Effector memory CD4-positive, alpha-beta T cell (primary cell): ENCODE measurements at regions not wholly inside any gene's neighbourhood (a gene's known extent, or its start where the extent isn't known, plus 50 kb on each side); places are given as distances from the start of the nearest gene placed in this dataset.
"Not testable (repeated sequence)": the region's sequence is repeated elsewhere in the genome, so short reads cannot be mapped to it uniquely, and the experiment has no call there.

Source experiments
- DNase-seq, 3 donors: peaks; one replicate each; pipeline ENCODE4 v3.0.0-alpha.2; 2020
- H3K27ac ChIP-seq: 2 replicates; pipeline ENCODE4 v1.7.0; 2013; ENCODE audit warnings: mild to moderate bottlenecking, low read length, moderate library complexity; ENCODE audit not compliant: insufficient read depth, poor library complexity, severe bottlenecking
- H3K27me3 ChIP-seq: replicated peaks from 2 replicates; pipeline ENCODE4 v1.7.0; 2013; ENCODE audit warnings: mild to moderate bottlenecking, low read length; ENCODE audit not compliant: insufficient read depth, control insufficient read depth, poor library complexity, severe bottlenecking
- H3K36me3 ChIP-seq: 2 replicates; pipeline ENCODE4 v1.7.0; 2013; ENCODE audit warnings: mild to moderate bottlenecking, low read length, moderate library complexity; ENCODE audit not compliant: control insufficient read depth, insufficient read depth
- H3K4me1 ChIP-seq: 2 replicates; pipeline ENCODE4 v1.7.0; 2013; ENCODE audit warnings: low read length, mild to moderate bottlenecking; ENCODE audit not compliant: control insufficient read depth, insufficient read depth, poor library complexity, severe bottlenecking
- H3K4me3 ChIP-seq: 2 replicates; pipeline ENCODE4 v1.7.0; 2013; ENCODE audit warnings: low read length, low read depth, mild to moderate bottlenecking; ENCODE audit not compliant: insufficient read depth, poor library complexity, severe bottlenecking
- H3K9me3 ChIP-seq: 2 replicates; pipeline ENCODE4 v1.7.0; 2013; ENCODE audit warnings: mild to moderate bottlenecking, low read length, moderate library complexity; ENCODE audit not compliant: control insufficient read depth

DNA sequence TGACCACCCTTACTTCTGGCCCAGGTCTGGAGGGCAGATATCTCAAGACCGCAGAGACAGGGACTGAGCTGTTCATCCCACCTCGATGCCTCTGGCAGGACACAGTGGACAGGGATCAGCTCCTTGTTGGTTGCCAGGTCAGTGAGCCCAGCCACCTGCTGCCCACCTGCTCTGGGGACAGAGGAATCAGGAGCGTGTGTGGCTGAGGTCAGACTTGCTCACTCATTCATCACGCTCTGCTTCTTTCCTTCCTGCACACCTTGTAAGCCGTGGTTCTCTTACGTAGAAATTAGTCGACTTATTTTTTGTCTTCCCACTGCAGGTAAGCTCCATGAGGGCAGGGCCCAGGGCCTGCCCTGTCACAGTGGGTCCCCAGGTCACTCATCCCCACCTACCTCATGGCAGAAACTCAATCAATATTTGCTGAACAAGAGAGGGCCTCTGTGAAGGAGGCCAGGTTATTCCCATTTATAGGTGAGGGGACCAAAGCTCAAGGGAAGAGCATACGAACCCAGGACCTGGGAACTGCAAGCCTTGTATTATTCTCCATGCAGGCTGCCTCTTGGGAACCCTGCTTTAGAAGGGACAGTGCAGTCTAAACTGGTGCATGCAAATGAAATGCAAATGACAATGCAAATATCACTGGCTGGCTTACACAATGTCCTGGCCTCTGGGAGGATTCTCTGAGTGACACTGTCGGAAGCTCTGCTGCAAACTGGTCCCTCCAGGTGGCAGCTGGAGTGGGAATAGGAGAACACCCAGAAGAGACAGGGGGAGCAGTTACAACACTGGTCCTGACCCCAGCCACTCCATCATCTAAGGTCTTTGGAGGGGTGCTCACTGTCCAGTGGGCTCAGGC is 58.4 kb upstream of the PAX7 start:
- Histone ChIP-seq H3K27me3 (no peaks in the 10 kb centered on the region), H3K9me3 (no peaks in the 10 kb centered on the region), H3K27ac (no peak overlapping the region), H3K4me3 (no peak overlapping the region), H3K36me3 (no peaks in the 10 kb centered on the region), H3K4me1 (no peaks in the 10 kb centered on the region)
- no peak for DNase-seq

DNA sequence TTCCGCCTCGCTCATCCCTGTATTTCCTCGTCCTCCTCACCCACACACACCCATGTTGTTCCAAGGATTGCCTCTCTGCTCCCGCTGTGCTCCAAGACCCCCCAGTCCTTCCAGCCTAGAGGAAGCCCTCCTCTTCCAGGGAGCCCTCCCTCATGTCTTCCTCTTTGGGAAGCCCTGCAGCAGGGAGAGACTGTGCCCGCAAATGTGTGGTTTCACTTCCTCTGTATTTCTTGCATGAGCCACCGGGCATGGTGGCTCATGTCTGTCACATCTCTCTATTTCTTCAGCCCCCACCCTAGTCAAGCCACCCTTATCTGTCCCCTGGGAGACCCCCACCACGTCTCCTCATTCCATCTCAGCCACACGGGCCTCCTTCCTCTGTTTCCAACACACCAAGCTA is 57.5 kb upstream of the PAX7 start:
- H3K4me1 ChIP-seq = no peaks in the 10 kb centered on the region
- no peaks in the 10 kb centered on the region for H3K27me3 ChIP-seq
- no peak for DNase-seq
- no peak overlapping the region for H3K27ac ChIP-seq
- no peaks in the 10 kb centered on the region for H3K36me3 ChIP-seq
- H3K9me3 ChIP-seq = no peaks in the 10 kb centered on the region
- no peak overlapping the region for H3K4me3 ChIP-seq

DNA sequence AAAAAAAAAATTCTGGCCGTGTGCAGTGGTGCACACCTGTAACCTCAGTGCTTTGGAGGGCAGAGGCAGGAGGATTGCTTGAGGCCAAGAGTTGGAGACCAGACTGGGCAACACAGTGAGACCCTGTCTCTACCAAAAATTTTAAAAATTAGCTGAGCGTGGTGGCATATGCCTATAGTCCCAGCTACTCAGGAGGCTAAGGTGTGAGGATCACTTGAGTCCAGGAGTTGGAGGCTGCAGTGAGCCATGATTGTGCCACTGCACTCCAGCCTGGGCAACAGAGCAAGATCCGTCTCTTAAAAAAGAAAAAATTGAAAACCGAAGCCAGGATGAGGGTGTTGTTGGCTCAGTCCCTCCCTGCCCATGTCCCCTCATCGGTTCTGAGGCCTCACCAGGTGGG is 55.9 kb upstream of the PAX7 start:
- no peak for DNase-seq
- Histone ChIP-seq H3K36me3 (no peaks in the 10 kb centered on the region), H3K4me1 (no peaks in the 10 kb centered on the region), H3K9me3 (no peaks in the 10 kb centered on the region), H3K4me3 (no peak overlapping the region), H3K27me3 (no peaks in the 10 kb centered on the region), H3K27ac (no peak overlapping the region)

- H3K4me1 ChIP-seq = no peaks in the 10 kb centered on the region
- H3K27me3 ChIP-seq = no peaks in the 10 kb centered on the region
- H3K4me3 ChIP-seq = no peak overlapping the region
- DNase-seq = peak in 1 of 3 donors; percentile 7
- H3K9me3 ChIP-seq = no peaks in the 10 kb centered on the region
- no peak overlapping the region for H3K27ac ChIP-seq
- H3K36me3 ChIP-seq = no peaks in the 10 kb centered on the region
These were observed 55.0 kb upstream of the PAX7 start for GRCh38 chr1:18575620-18576019.

- no peaks in the 10 kb centered on the region for H3K36me3 ChIP-seq
- no peak overlapping the region for H3K4me3 ChIP-seq
- H3K9me3 ChIP-seq = no peaks in the 10 kb centered on the region
- H3K4me1 ChIP-seq = no peaks in the 10 kb centered on the region
- no peak for DNase-seq
- no peak overlapping the region for H3K27ac ChIP-seq
- no peaks in the 10 kb centered on the region for H3K27me3 ChIP-seq
These were observed 52.4 kb upstream of the PAX7 start for GRCh38 chr1:18578271-18578670.

DNA sequence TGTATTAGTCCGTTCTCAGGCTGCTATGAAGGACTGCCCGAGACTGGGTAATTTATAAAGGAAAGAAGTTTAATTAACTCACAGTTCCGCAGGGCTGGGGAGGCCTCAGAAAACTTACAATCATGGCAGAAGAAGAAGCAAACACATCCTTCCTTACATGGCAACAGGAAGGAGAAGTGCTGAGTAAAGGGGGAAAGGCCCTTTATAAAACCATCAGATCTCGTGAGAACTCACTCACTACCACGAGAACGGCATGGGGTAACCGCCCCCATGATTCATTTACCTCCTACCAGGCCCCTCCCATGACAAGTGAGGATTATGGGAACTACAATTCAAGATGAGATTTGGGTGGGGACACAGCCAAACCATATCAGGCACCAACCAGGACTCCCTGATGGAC is 51.4 kb upstream of the PAX7 start:
- DNase-seq, H3K27me3 ChIP-seq, H3K27ac ChIP-seq, H3K36me3 ChIP-seq, H3K4me1 ChIP-seq, H3K4me3 ChIP-seq, H3K9me3 ChIP-seq: not testable (repeated sequence)

DNA sequence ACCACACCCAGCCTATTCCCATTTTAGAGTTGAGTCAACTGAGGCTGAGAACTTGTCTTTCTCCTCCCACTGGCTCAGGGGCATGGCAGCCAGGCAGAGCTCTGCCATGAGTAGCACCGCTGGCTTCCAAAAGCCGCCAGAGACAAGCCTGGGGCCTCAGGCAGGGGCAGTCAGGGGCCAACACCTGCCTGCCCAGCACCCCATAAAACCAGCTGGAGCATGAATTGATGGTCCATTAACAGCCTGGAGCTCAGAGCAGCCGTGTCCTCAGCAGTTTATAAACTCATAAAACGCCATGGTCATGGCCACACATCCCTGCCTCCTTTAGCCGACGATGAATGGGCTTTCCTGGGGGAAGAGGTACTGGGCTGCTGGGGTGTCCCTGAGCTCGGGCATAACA is 50.6 kb upstream of the PAX7 start:
- DNase-seq = no peak

GRCh38 chr1:18580691-18581419 is 49.8 kb upstream of the PAX7 start:
- Histone ChIP-seq H3K9me3 (no peaks in the 10 kb centered on the region), H3K4me3 (no peak overlapping the region), H3K4me1 (no peaks in the 10 kb centered on the region), H3K36me3 (no peaks in the 10 kb centered on the region), H3K27ac (no peak overlapping the region), H3K27me3 (no peaks in the 10 kb centered on the region)
- no peak for DNase-seq

More for the DNA sequence above, 50.6 kb upstream of the PAX7 start:
- no peaks in the 10 kb centered on the region for H3K36me3 ChIP-seq
- no peaks in the 10 kb centered on the region for H3K4me1 ChIP-seq
- H3K27me3 ChIP-seq = no peaks in the 10 kb centered on the region
- H3K27ac ChIP-seq = no peak overlapping the region
- no peak overlapping the region for H3K4me3 ChIP-seq
- H3K9me3 ChIP-seq = no peaks in the 10 kb centered on the region
